ENCODE measurements at regions not wholly inside any gene's neighbourhood (a gene's known extent, or its start where the extent isn't known, plus 50 kb on each side); places are given as distances from the start of the nearest gene placed in this dataset.

DNA sequence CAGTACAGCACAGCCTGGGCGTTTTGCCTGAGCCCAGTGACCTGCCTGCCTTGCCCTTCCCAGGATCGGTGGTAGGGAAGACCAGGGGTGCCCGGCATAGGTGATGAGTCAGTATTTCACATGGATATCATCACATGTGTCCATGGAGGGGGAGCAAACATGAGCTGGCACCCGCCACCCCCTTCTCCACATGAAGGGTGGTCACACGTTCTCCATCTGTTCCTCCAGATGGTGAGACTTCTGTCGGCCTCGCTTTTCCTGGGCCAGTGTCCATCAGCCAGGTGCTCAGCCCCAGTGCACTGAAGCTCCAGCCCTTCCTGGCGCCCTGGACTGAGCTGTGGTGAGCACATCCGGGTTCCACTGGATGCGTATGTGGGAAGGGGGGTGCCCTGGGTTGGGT is 208.4 kb downstream of the UBE3A start:
- no peaks in the 10 kb centered on the region for H3K36me3 ChIP-seq
- no peaks in the 10 kb centered on the region for H3K9me3 ChIP-seq (ENCODE audit: severe bottlenecking)
- no peak overlapping the region for H3K27ac ChIP-seq
- TF ChIP-seq, protein P1, sequence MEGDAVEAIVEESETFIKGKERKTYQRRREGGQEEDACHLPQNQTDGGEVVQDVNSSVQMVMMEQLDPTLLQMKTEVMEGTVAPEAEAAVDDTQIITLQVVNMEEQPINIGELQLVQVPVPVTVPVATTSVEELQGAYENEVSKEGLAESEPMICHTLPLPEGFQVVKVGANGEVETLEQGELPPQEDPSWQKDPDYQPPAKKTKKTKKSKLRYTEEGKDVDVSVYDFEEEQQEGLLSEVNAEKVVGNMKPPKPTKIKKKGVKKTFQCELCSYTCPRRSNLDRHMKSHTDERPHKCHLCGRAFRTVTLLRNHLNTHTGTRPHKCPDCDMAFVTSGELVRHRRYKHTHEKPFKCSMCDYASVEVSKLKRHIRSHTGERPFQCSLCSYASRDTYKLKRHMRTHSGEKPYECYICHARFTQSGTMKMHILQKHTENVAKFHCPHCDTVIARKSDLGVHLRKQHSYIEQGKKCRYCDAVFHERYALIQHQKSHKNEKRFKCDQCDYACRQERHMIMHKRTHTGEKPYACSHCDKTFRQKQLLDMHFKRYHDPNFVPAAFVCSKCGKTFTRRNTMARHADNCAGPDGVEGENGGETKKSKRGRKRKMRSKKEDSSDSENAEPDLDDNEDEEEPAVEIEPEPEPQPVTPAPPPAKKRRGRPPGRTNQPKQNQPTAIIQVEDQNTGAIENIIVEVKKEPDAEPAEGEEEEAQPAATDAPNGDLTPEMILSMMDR (IDR thresholded peaks at IDR 0.05; ENCODE audit: low read depth, low read length) = no peak
- no peak overlapping the region for H3K4me3 ChIP-seq (ENCODE audit: low read depth, low read length)
- H3K27me3 ChIP-seq (ENCODE audit: insufficient read depth, low read depth, severe bottlenecking) = peaks cover 74% of the 10 kb centered on the region
- no peak for DNase-seq

DNA sequence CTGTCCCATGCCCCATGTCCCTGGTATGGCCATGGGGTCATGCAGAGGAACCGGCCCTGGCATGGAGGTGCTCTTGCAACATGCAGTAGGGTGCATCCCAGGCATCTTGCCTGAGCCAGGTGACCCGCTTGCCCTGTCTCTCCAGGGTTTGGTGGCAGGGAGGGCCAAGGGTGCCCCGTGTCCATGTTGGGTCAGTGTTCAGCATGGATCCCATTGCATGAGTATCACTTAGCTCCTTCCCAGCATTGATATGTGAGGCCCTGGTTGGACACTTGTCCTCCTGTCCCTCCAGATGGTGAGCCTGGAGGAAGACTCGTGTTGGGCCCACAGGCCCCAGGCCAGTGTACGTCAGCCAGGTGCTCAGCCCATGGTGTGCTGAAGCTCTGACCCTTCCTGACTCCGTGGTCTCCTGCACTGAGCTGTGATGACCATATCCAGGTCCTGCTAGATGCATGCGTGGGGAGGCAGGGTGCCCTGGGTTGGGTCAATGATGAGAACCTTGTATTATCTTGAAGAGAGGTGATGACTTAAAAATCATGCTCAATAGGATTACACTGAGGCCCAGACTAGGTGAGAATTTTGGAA is 205.0 kb downstream of the UBE3A start:
- TF ChIP-seq, protein P1 (IDR thresholded peaks at IDR 0.05; ENCODE audit: low read depth, low read length) = no peak
- no peak overlapping the region for H3K4me3 ChIP-seq (ENCODE audit: low read depth, low read length)
- no peak for DNase-seq
- peaks cover 66% of the 10 kb centered on the region for H3K27me3 ChIP-seq (ENCODE audit: insufficient read depth, low read depth, severe bottlenecking)
- H3K9me3 ChIP-seq (ENCODE audit: severe bottlenecking) = peaks cover 5% of the 10 kb centered on the region
- no peak overlapping the region for H3K27ac ChIP-seq
- H3K36me3 ChIP-seq = no peaks in the 10 kb centered on the region

DNA sequence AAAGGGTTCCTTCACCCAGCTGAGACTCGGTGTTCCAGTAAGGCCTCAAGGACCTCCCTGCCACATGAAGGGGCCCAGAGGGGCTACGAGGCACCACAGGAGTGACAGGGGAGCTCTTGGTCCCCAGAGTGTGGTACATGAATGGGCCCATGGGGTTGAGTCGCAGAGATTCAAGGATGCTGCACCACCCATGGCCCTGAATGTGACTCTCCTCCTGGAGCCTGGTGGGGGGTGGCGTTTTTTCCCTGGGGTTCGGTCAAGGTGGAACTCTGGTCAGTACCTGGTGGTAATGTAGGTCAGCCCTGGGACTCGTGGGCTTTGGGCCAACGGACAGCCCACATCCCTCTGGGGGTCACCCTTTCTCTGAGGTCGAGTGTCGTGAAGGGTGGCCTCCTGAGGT is 204.0 kb downstream of the UBE3A start:
- Histone ChIP-seq H3K36me3 (no peaks in the 10 kb centered on the region), H3K27me3 (ENCODE audit: insufficient read depth, low read depth, severe bottlenecking) (peaks cover 70% of the 10 kb centered on the region), H3K9me3 (ENCODE audit: severe bottlenecking) (peaks cover 5% of the 10 kb centered on the region), H3K4me3 (ENCODE audit: low read depth, low read length) (no peak overlapping the region), H3K27ac (no peak overlapping the region)
- DNase-seq = no peak
- TF ChIP-seq, protein P1 (IDR thresholded peaks at IDR 0.05; ENCODE audit: low read depth, low read length) = no peak

DNA sequence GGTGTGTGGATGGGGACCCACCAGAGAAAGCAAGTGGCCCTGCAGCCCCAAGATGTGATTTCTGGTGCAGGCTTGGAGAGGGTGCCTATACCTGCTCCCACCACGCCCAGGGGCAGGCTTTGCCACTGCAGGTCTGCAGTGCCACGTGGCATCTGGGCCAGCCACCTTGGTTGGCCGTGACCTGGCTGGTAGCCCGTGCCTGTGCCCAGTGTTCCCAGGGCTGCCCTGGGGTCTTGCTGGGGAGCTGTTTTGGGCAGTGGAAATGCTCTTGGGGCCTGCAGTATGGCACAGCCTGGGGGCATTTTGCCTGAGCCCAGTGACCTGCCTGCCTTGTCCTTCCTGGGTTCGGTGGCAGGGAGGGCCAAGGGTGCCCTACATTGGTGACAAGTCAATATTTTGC is 203.4 kb downstream of the UBE3A start:
- TF ChIP-seq, protein P1 (IDR thresholded peaks at IDR 0.05; ENCODE audit: low read depth, low read length) = no peak
- no peak overlapping the region for H3K27ac ChIP-seq
- H3K9me3 ChIP-seq (ENCODE audit: severe bottlenecking) = peaks cover 5% of the 10 kb centered on the region

DNA sequence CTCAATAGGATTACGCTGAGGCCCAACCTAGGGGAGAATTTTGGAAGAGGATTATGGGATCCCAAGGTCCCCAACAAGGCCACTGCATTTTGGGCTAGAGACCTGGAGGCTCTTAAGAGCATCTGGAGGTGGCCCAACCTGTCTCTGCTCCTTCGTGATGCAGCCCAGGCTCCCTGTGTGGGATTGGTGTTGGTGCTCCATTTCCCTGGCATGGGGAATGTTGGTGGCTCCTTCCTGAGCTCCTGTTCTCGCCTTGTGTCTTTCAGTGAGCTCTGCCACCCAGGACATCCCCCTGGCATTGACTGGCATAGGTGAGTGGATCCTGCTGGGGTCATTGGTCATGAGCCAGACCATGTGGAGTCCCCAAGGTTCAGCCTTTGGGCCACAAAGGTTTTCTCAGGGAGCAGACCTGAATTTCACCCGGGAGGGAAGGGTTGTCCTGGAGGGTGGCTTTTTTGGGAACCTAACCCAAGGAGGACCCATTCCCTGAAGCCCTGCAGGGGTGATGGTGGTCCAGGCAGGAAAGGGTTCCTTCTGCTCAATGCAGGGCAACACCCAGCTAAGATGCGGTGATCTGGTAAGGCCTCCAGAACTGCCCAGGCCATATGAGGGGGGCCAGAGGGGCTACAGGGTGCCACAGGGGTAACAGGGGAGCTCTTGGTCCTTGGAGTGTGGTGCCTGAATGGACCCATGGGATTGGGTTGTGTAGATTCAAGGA is 202.5 kb downstream of the UBE3A start:
- Histone ChIP-seq H3K27ac (no peak overlapping the region), H3K27me3 (ENCODE audit: insufficient read depth, low read depth, severe bottlenecking) (peaks cover 73% of the 10 kb centered on the region), H3K4me3 (ENCODE audit: low read depth, low read length) (no peak overlapping the region), H3K36me3 (no peaks in the 10 kb centered on the region), H3K9me3 (ENCODE audit: severe bottlenecking) (peaks cover 8% of the 10 kb centered on the region)
- DNase-seq = no peak
- TF ChIP-seq, protein P1 (IDR thresholded peaks at IDR 0.05; ENCODE audit: low read depth, low read length) = no peak

More for the DNA sequence above, 203.4 kb downstream of the UBE3A start:
- Histone ChIP-seq H3K4me3 (ENCODE audit: low read depth, low read length) (no peak overlapping the region), H3K27me3 (ENCODE audit: insufficient read depth, low read depth, severe bottlenecking) (peaks cover 71% of the 10 kb centered on the region), H3K36me3 (no peaks in the 10 kb centered on the region)
- DNase-seq = no peak

DNA sequence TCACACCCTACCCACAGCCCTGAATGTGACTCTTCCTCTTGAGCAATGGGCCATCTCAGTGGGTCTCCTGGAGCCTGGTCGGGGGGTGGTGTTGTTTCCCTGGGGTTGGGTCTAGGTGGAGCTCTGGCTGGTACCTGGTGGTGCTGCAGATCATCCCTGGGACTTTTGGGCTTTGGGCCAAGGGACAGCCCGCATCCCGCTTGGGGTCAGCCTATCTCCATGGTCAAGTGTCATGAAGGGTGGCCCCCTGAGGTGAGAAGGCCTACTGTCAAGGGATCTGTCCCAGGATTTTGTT is 202.0 kb downstream of the UBE3A start:
- Histone ChIP-seq H3K27me3 (ENCODE audit: insufficient read depth, low read depth, severe bottlenecking) (peaks cover 73% of the 10 kb centered on the region), H3K27ac (no peak overlapping the region), H3K36me3 (no peaks in the 10 kb centered on the region), H3K4me3 (ENCODE audit: low read depth, low read length) (no peak overlapping the region), H3K9me3 (ENCODE audit: severe bottlenecking) (peaks cover 8% of the 10 kb centered on the region)
- TF ChIP-seq, protein P1 (IDR thresholded peaks at IDR 0.05; ENCODE audit: low read depth, low read length) = no peak
- DNase-seq = no peak
